ENCODE measurements at regions not wholly inside any gene's neighbourhood (a gene's known extent, or its start where the extent isn't known, plus 50 kb on each side); places are given as distances from the start of the nearest gene placed in this dataset.

DNA sequence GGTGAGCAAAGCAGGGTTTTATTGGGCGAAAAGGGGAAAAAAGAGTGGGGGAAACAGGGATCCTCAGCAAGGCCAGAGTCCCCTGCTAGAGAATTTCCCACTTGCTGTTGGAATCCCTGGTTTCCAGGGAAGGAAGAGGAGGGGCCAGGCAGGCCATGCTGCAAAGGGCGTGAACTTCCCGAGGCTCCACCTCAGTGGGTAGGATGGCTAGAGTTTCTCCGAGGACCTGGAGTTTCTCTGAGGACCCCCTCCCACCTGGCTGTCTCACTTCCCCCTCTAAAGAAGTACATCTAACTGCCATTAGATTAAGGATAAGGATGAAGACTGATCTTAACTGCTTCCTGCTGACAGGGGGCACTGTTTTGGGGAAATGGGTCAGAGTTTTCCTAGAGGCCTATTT lies 1239.3 kb upstream of the GJE1 start:
- in situ Hi-C loops (cut with HindIII; ENCODE audit: low pct_unique_long_range_greater_than_20kb, low sequenced_read_pairs): no loop called here
- DNase-seq (ENCODE audit: low read depth in 1 of 2, low spot score in 1 of 2): no peak
- no peak for TF ChIP-seq JUND (IDR thresholded peaks at IDR 0.05; ENCODE audit: low read depth)

GRCh38 chr6:140879946-140880345 lies 1252.8 kb upstream of the GJE1 start:
- no peak for TF ChIP-seq JUND (IDR thresholded peaks at IDR 0.05; ENCODE audit: low read depth)
- in situ Hi-C loops (cut with HindIII; ENCODE audit: low pct_unique_long_range_greater_than_20kb, low sequenced_read_pairs): no loop called here
- no peak for DNase-seq (ENCODE audit: low read depth in 1 of 2, low spot score in 1 of 2)

DNA sequence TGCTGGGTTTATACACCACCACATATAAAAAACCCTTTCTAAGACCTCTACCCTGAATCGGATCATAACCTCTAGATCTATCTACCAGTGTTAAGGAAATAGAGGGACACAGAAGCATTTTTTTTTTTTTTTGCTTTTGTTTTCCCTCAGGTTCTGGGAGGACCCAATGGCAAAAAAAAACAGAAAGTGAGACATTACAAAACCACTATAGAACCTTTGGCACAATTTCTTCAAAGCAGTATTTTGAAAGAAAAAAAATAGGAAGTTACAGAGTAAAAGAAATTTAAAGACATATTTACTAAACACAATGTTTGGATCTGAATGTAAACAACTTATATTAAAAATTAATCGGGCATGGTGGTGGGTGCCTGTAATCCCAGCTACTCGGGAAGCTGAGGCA lies 1258.7 kb upstream of the GJE1 start:
- TF ChIP-seq JUND (IDR thresholded peaks at IDR 0.05; ENCODE audit: low read depth): no peak
- no peak for DNase-seq (ENCODE audit: low read depth in 1 of 2, low spot score in 1 of 2)
- in situ Hi-C loops (cut with HindIII; ENCODE audit: low pct_unique_long_range_greater_than_20kb, low sequenced_read_pairs): no loop called here

DNA sequence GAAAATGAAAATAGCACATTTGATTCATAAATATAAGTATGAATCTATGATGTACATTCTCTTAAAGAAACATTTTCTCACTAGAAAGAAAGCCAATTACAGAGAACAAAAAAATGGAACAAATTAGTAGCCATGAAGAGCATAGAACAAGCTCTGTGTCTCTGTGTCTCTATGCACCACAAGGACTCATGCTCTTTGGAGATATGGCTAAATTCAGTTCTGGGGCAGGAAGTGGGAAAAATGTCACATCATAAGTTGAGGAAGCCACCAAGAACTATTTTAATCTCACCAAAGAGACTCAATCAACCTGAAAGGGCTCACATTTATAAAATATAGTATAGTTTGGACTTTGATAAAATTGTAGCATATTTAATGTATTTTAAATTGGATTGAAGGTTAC lies 1259.8 kb upstream of the GJE1 start:
- in situ Hi-C loops (cut with HindIII; ENCODE audit: low pct_unique_long_range_greater_than_20kb, low sequenced_read_pairs): no loop called here
- no peak for DNase-seq (ENCODE audit: low read depth in 1 of 2, low spot score in 1 of 2)
- TF ChIP-seq JUND (IDR thresholded peaks at IDR 0.05; ENCODE audit: low read depth): no peak

- no peak for DNase-seq (ENCODE audit: low read depth in 1 of 2, low spot score in 1 of 2)
- in situ Hi-C loops (cut with HindIII; ENCODE audit: low pct_unique_long_range_greater_than_20kb, low sequenced_read_pairs): no loop called here
- TF ChIP-seq JUND (IDR thresholded peaks at IDR 0.05; ENCODE audit: low read depth): no peak
Measured at GRCh38 chr6:140871911-140872310, 1260.8 kb upstream of the GJE1 start.

DNA sequence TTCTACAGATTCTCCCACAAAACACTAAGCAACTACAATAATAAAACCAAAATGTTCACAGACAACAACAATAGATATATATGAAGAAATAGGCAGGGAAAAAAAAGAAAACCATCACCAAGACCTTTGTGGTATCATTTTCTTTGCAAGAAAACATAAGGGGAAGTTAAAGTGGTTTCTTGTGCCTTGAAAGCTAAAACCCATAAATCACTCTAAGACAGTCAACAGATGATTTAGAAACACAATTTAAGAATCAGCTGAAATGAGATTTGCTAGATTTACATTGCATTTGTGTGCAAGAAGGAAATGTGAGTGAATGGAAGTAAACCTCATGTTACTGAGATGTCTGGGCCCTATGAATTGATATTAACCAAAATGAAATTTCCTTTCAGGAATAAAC lies 1265.4 kb upstream of the GJE1 start:
- in situ Hi-C loops (cut with HindIII; ENCODE audit: low pct_unique_long_range_greater_than_20kb, low sequenced_read_pairs): no loop called here
- no peak for DNase-seq (ENCODE audit: low read depth in 1 of 2, low spot score in 1 of 2)
- no peak for TF ChIP-seq JUND (IDR thresholded peaks at IDR 0.05; ENCODE audit: low read depth)

DNA sequence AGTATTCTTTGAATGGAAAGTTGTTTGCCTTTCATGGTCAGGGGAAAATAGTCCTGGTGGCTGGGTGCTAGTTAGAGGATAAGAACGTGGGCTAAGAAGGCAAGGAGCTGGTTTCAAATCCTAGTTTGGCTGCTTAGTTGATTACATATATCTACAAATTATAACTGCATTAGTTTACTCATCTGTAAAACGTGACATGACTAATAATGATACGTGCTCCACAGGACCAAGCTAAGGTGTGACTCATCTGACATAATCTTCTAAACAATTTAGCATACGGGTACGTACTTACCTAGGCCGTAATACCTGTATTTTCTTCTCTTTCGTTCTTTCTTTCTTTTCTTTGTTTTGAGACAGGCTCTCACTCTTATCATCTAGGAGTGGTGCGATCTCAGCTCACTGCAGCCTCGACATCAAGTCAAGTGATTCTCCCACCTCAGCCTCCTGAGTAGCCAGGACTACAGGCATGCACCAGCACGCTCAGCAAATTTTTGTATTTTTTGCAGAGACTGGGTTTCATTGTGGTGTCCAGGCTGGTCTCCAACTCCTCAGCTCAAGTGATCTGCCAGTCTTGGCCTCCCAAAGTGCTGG lies 1274.2 kb upstream of the GJE1 start:
- DNase-seq (ENCODE audit: low read depth in 1 of 2, low spot score in 1 of 2): no peak
- no peak for TF ChIP-seq JUND (IDR thresholded peaks at IDR 0.05; ENCODE audit: low read depth)
- in situ Hi-C loops (cut with HindIII; ENCODE audit: low pct_unique_long_range_greater_than_20kb, low sequenced_read_pairs): no loop called here

DNA sequence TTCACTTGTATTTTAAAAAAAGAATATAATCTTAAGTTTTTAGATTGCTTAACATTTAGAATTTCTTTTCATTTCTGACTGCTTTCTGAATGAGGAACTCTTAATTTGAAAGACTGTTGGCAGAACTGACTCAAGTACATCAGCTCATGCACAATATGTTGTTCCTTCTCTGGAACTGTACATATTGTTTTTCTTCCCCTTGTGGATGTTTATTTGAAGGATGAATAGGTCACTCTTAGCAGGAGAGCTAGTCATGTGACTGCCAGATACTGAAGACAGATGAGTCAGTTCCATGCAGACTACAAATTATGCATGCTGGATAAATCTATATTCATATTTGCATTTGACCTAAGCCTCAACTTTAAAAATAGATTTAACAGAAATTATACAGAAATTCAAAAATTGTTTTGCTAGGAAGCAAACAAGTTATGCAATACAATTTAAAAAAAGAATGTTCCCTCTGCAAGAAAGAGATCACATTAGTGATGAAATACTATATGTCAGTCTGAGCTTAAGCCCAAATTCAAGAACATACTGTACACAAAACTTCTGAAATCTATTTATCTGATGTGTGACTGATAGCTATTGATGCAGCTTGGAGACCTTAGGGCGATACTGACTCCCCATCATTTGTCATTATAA lies 1274.9 kb upstream of the GJE1 start:
- no peak for TF ChIP-seq JUND (IDR thresholded peaks at IDR 0.05; ENCODE audit: low read depth)
- DNase-seq (ENCODE audit: low read depth in 1 of 2, low spot score in 1 of 2): no peak
- in situ Hi-C loops (cut with HindIII; ENCODE audit: low pct_unique_long_range_greater_than_20kb, low sequenced_read_pairs): no loop called here

DNA sequence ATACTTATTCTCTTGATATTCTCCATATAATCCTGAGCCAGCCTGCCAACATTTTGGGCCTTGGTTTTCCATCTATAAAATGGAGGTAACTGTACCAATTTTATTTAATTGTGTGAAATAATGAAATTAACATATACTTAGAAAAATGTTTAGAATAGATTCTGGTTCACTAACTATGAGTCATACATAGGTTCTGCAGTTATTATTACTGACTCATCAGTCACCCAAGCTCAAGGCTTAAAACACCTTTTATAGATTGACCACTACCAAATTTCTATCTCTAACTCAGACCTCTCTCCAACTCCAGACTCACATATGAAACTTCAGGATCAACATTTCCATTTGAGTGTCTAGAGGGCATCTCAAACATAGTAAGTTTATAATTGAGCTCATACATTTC lies 1277.2 kb upstream of the GJE1 start:
- in situ Hi-C loops (cut with HindIII; ENCODE audit: low pct_unique_long_range_greater_than_20kb, low sequenced_read_pairs): no loop called here
- TF ChIP-seq JUND (IDR thresholded peaks at IDR 0.05; ENCODE audit: low read depth): no peak
- no peak for DNase-seq (ENCODE audit: low read depth in 1 of 2, low spot score in 1 of 2)

DNA sequence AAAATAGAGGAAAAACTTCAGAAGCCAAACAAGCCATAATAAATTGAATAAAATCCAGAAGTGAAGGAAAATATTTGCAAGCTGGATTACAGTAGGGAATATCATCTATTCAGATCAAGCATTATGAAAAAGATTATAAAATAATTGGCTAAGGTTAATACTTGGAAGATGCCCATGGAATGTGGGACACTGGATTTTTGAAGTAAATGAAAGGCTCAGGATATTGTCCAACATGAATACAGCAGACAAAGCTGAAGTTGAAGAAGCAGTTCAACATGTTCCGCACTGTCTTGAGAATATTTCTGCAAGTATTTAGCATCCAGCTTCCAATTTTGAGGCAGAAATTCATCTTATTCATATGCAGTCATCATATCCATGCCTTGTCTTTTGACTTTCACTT lies 1278.4 kb upstream of the GJE1 start:
- in situ Hi-C loops (cut with HindIII; ENCODE audit: low pct_unique_long_range_greater_than_20kb, low sequenced_read_pairs): no loop called here
- DNase-seq (ENCODE audit: low read depth in 1 of 2, low spot score in 1 of 2): no peak
- no peak for TF ChIP-seq JUND (IDR thresholded peaks at IDR 0.05; ENCODE audit: low read depth)

DNA sequence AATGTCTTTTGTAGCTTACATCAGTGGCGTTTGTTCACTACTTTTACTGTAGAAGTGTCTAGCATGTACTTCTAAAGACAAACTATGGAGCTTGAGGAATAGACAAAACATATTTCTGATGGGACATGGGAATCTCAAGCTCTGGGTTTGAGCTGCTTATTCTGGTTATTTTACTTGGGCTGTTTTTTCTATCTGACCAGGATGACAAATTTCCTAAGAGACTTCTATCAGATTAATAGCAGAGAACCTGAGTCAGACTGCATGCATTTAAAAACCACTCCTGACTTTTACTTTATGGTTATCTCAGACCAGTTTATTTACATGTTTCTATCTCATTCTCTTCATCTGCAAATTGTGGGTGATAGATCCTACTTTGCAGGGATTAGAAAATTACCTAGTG lies 1282.3 kb upstream of the GJE1 start:
- in situ Hi-C loops (cut with HindIII; ENCODE audit: low pct_unique_long_range_greater_than_20kb, low sequenced_read_pairs): no loop called here
- no peak for DNase-seq (ENCODE audit: low read depth in 1 of 2, low spot score in 1 of 2)
- no peak for TF ChIP-seq JUND (IDR thresholded peaks at IDR 0.05; ENCODE audit: low read depth)

- in situ Hi-C loops (cut with HindIII; ENCODE audit: low pct_unique_long_range_greater_than_20kb, low sequenced_read_pairs): no loop called here
- no peak for TF ChIP-seq JUND (IDR thresholded peaks at IDR 0.05; ENCODE audit: low read depth)
- no peak for DNase-seq (ENCODE audit: low read depth in 1 of 2, low spot score in 1 of 2)
Measured at GRCh38 chr6:140849456-140849855, 1283.3 kb upstream of the GJE1 start.

DNA sequence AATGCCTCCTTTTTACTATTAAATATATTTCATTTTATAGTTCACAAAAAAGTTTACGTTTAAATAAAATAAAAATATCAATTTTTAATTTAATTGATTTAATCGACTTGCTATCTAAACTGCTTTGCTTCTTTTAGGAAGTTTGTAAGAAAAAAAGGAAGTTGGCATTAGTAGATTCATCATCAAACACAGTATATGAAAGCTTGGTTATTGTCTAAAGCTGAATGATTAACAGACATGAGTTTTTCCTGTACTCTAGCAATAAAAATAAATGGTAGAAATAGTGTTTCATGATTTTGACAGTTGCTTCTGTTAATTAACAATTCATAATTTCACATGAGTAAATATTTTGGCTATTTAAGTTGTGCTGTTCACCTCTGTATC lies 1285.5 kb upstream of the GJE1 start:
- DNase-seq (ENCODE audit: low read depth in 1 of 2, low spot score in 1 of 2): no peak
- TF ChIP-seq JUND (IDR thresholded peaks at IDR 0.05; ENCODE audit: low read depth): no peak
- in situ Hi-C loops (cut with HindIII; ENCODE audit: low pct_unique_long_range_greater_than_20kb, low sequenced_read_pairs): no loop called here

Data from T47D (cell line).